Right atrium auricular region (tissue), 2 donors: ENCODE measurements at regions not wholly inside any gene's neighbourhood (a gene's known extent, or its start where the extent isn't known, plus 50 kb on each side); places are given as distances from the start of the nearest gene placed in this dataset.
A peak's percentile ranks its signal among the peaks of the same experiment; 100 is the strongest.

Experiments
- DNase-seq: peaks from one replicate; pipeline ENCODE4 v3.0.0-alpha.2; 2019; ENCODE audit warnings: low spot score
- H3K27ac ChIP-seq, 2 donors: fragments of 200-600 bp; sonication (generic); 1 replicate in 1 of 2; 2 replicates in 1 of 2; pipeline ENCODE4 v1.5.1; 2016 to 2019
- H3K27me3 ChIP-seq, 2 donors: fragments of 200-600 bp; sonication (generic); one replicate each; pipeline versions ENCODE4 v1.5.1 to v1.6.0; 2017 to 2019
- H3K36me3 ChIP-seq: fragments of 200-600 bp; sonication (generic); one replicate; pipeline ENCODE4 v1.5.1; 2016
- H3K4me1 ChIP-seq, 2 donors: fragments of 200-600 bp; sonication (generic); one replicate each; pipeline versions ENCODE4 v1.5.1 to v1.6.0; 2017 to 2019
- H3K4me3 ChIP-seq, 2 donors: fragments of 200-600 bp; sonication (generic); 1 replicate in 1 of 2; 2 replicates in 1 of 2; pipeline ENCODE4 v1.5.1; 2017 to 2019; ENCODE audit warnings: mild to moderate bottlenecking in 1 of 2, moderate library complexity in 1 of 2
- H3K9me3 ChIP-seq, 2 donors: fragments of 200-600 bp; sonication (generic); one replicate each; pipeline ENCODE4 v1.5.1; 2019
- TF ChIP-seq, protein P1 (sequence below), 2 donors: fragments of 200-600 bp; sonication (generic); IDR thresholded peaks; one replicate each; pipeline ENCODE4 v1.5.1; 2019; ENCODE audit warnings: antibody characterized with exemption in 2 of 2

DNA sequence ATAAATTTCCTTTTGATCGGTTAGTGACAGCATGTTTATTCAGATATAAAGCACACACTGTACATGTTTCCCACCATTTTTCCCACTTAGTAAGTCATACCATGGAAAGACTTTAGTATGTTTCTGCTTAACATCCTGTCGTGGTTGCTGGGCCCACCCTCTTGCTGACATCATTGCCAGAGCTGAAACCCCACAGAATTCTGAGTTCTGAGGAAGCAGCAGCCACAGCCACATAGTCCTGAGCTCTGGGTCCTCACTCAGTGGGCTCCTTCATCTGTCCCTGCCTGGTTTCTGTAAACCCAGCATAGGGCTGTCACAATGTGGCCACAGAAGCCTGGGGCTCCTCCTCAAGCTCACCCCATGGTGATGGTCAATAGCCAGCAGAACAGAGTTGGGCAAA, 441.5 kb downstream of the ENC1 start:
- Histone ChIP-seq H3K4me3 (no peak overlapping the region), H3K9me3 (peaks cover 0 to 3% of the 10 kb centered on the region in 2 donors)
- TF ChIP-seq, protein P1, sequence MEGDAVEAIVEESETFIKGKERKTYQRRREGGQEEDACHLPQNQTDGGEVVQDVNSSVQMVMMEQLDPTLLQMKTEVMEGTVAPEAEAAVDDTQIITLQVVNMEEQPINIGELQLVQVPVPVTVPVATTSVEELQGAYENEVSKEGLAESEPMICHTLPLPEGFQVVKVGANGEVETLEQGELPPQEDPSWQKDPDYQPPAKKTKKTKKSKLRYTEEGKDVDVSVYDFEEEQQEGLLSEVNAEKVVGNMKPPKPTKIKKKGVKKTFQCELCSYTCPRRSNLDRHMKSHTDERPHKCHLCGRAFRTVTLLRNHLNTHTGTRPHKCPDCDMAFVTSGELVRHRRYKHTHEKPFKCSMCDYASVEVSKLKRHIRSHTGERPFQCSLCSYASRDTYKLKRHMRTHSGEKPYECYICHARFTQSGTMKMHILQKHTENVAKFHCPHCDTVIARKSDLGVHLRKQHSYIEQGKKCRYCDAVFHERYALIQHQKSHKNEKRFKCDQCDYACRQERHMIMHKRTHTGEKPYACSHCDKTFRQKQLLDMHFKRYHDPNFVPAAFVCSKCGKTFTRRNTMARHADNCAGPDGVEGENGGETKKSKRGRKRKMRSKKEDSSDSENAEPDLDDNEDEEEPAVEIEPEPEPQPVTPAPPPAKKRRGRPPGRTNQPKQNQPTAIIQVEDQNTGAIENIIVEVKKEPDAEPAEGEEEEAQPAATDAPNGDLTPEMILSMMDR (IDR thresholded peaks at IDR 0.05), result no peak

DNA sequence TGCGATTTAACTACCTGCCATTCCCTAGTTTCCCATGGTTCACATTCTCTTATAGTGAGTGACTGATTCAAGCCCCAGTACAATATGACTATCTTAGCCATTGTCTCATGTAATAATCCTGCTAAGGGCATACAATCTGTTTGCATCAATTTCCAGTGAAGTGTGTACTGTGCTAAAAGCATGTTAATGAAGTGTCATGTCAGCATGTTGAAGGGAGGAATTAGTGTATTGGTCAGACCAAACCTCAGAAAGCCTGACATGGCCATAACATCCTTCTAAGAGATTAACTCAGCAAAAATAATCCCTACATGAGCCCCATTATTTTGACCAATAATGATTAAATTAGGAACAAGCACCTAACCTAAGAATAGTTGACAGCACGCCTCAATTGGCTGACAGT, 442.4 kb downstream of the ENC1 start:
- peaks cover 0 to 27% of the 10 kb centered on the region in 2 donors for H3K4me1 ChIP-seq
- DNase-seq, result no peak
- TF ChIP-seq, protein P1 (IDR thresholded peaks at IDR 0.05), result no peak
- no peaks in the 10 kb centered on the region for H3K36me3 ChIP-seq
- H3K9me3 ChIP-seq, result peaks cover 0 to 5% of the 10 kb centered on the region in 2 donors
- H3K4me3 ChIP-seq, result no peak overlapping the region
- H3K27me3 ChIP-seq, result no peaks in the 10 kb centered on the region
- H3K27ac ChIP-seq, result no peak overlapping the region

More for the DNA sequence above, 441.5 kb downstream of the ENC1 start:
- Histone ChIP-seq H3K4me1 (peaks cover 0 to 27% of the 10 kb centered on the region in 2 donors), H3K27me3 (no peaks in the 10 kb centered on the region), H3K27ac (no peak overlapping the region), H3K36me3 (no peaks in the 10 kb centered on the region)
- no peak for DNase-seq

DNA sequence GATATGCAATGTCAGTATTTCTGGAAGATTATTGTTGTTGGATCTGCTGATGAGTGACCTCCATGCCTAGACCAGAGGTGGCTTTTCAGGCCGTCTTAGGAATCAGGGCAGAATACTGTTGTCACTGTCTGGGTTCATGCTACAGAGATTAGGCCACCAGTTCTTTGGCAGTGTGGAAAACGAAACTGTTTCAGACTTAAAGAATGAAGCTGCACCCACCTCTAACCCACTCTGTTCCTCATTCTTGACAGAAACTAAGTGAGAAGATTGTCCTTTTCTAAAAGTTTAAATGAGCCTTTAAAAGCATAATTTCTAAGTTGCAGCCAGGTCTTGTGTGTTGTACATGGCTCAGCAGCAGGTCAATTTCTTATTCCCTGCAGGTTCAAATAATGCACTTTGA, 444.3 kb downstream of the ENC1 start:
- Histone ChIP-seq H3K4me3 (no peak overlapping the region), H3K27me3 (no peaks in the 10 kb centered on the region), H3K9me3 (peaks cover 0 to 5% of the 10 kb centered on the region in 2 donors), H3K36me3 (no peaks in the 10 kb centered on the region), H3K4me1 (peaks cover 0 to 18% of the 10 kb centered on the region in 2 donors), H3K27ac (no peak overlapping the region)
- DNase-seq, result no peak
- TF ChIP-seq, protein P1 (IDR thresholded peaks at IDR 0.05), result no peak

DNA sequence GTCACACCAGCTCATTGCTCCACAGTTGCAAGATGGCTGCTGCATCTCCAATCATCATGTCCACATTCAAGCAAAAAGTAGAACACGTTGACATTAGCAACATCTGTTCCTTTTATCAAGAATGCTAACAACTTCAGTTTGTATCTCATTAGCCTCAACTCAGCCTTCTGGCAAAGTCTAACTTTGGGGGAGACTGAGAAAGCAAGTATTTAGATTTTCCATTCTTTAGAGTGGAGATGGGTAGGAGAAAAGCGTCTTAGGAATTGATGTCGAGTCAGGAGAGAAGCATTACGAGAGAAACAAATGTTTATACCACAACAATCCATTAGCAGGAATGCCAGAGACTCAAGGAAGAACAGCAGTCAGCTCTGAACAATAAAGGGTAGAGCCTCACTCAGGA, 446.3 kb downstream of the ENC1 start:
- no peaks in the 10 kb centered on the region for H3K27me3 ChIP-seq
- H3K36me3 ChIP-seq, result no peaks in the 10 kb centered on the region
- peaks cover 0 to 7% of the 10 kb centered on the region in 2 donors for H3K9me3 ChIP-seq
- H3K27ac ChIP-seq, result no peak overlapping the region
- H3K4me3 ChIP-seq, result no peak overlapping the region
- TF ChIP-seq, protein P1 (IDR thresholded peaks at IDR 0.05), result no peak
- peaks cover 0 to 5% of the 10 kb centered on the region in 2 donors for H3K4me1 ChIP-seq
- DNase-seq, result no peak

DNA sequence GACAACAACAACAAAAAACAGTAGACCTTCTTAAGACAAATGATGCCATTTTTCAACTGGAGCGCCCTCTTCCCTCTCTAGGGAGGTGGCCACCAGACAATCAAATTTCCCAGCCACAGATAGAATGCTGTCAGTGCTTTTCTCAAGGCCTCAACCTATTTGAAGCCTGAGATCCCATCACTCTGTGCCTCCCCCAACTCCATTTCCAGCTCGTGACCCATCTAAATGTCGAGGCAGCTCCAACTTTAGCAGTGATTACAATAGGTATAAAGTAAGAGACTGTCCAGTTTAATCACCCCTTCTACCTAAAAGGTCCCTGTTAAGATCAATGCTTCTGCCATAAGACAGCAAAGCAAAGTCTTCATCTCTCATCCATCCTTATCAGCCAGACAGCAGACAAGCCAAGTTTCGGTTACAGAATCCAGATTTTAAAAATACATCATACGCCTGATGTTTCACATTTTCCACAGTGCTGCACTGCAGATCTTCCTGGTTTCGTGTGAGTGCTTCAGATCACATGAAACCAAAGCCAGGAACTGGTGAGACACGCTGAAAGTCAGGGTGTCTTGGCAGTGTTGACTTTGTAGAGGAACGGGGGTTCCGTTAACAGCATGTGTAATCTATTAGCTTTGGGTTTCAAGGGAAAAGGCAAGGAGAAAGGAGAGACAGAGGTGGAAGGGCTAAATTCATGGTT, 447.8 kb downstream of the ENC1 start:
- Histone ChIP-seq H3K36me3 (no peaks in the 10 kb centered on the region), H3K27me3 (no peaks in the 10 kb centered on the region), H3K4me1 (no peaks in the 10 kb centered on the region), H3K9me3 (peaks cover 0 to 11% of the 10 kb centered on the region in 2 donors), H3K4me3 (no peak overlapping the region), H3K27ac (peak overlapping the region; percentile 32 to 35)
- DNase-seq, result no peak
- TF ChIP-seq, protein P1 (IDR thresholded peaks at IDR 0.05), result no peak
